DND-41 (cell line): ENCODE measurements at regions not wholly inside any gene's neighbourhood (a gene's known extent, or its start where the extent isn't known, plus 50 kb on each side); places are given as distances from the start of the nearest gene placed in this dataset.

Experiments
- ATAC-seq: fragments of 200-7000 bp; cut with Tn5 transposase; 3 replicates; pipeline ENCODE4 v1.9.1; 2021; ENCODE audit warnings: low read depth; ENCODE audit not compliant: insufficient read depth
- DNase-seq: peaks from one replicate; pipeline ENCODE4 v3.0.0-alpha.2; 2020
- H2AFZ ChIP-seq: 2 replicates; pipeline ENCODE4 v1.6.0; 2012; ENCODE audit warnings: low read depth, low read length
- H3K27ac ChIP-seq: 2 replicates; pipeline ENCODE4 v1.5.1; 2012; ENCODE audit warnings: low read length, inconsistent platforms
- H3K27me3 ChIP-seq: fragments of 200-600 bp; sonication (generic); 2 replicates; pipeline ENCODE4 v1.6.0; 2012; ENCODE audit warnings: low read length, mild to moderate bottlenecking, inconsistent platforms; ENCODE audit not compliant: insufficient read depth, poor library complexity
- H3K36me3 ChIP-seq: 2 replicates; pipeline ENCODE4 v1.5.1; 2012; ENCODE audit warnings: low read length, inconsistent platforms; ENCODE audit not compliant: insufficient read depth
- H3K4me1 ChIP-seq: 2 replicates; pipeline ENCODE4 v1.5.1; 2012; ENCODE audit warnings: mild to moderate bottlenecking, low read length; ENCODE audit not compliant: insufficient read depth
- H3K4me2 ChIP-seq: 2 replicates; pipeline ENCODE4 v1.6.0; 2012; ENCODE audit warnings: mild to moderate bottlenecking, moderate library complexity, low read length, inconsistent platforms; ENCODE audit not compliant: insufficient read depth
- H3K4me3 ChIP-seq, 2 experiments: fragments of 200-600 bp in 1 of 2; shearing (Covaris generic) in 1 of 2; 2 replicates each; pipeline ENCODE4 v1.5.1; 2012 to 2016; ENCODE audit warnings: inconsistent platforms in 2 of 2, low read length in 2 of 2, mild to moderate bottlenecking in 2 of 2, low read depth in 1 of 2, moderate library complexity in 1 of 2
- H3K79me2 ChIP-seq: 2 replicates; pipeline ENCODE4 v1.6.0; 2012; ENCODE audit warnings: low read length, inconsistent platforms; ENCODE audit not compliant: insufficient read depth
- H3K9ac ChIP-seq: 2 replicates; pipeline ENCODE4 v1.6.0; 2012; ENCODE audit warnings: low read depth, mild to moderate bottlenecking, inconsistent platforms, low read length, moderate library complexity
- H3K9me3 ChIP-seq: 2 replicates; pipeline ENCODE4 v1.5.1; 2012; ENCODE audit warnings: low read length, moderate library complexity, mild to moderate bottlenecking, inconsistent platforms; ENCODE audit not compliant: insufficient read depth, severe bottlenecking
- H4K20me1 ChIP-seq: 2 replicates; pipeline ENCODE4 v1.6.0; 2012; ENCODE audit warnings: low read length; ENCODE audit not compliant: insufficient read depth
- EZH2 ChIP-seq: IDR thresholded peaks from 3 replicates; pipeline ENCODE4 v1.6.1; 2012; ENCODE audit warnings: borderline replicate concordance, low read depth, mild to moderate bottlenecking, moderate library complexity, low read length, inconsistent platforms; ENCODE audit not compliant: severe bottlenecking
- TF ChIP-seq, protein P1 (sequence below): IDR thresholded peaks from 2 replicates; pipeline ENCODE4 v1.5.1; 2012; ENCODE audit warnings: borderline replicate concordance, low read length, moderate library complexity, mild to moderate bottlenecking; ENCODE audit not compliant: poor library complexity, severe bottlenecking; ENCODE audit errors: extremely low read depth

DNA sequence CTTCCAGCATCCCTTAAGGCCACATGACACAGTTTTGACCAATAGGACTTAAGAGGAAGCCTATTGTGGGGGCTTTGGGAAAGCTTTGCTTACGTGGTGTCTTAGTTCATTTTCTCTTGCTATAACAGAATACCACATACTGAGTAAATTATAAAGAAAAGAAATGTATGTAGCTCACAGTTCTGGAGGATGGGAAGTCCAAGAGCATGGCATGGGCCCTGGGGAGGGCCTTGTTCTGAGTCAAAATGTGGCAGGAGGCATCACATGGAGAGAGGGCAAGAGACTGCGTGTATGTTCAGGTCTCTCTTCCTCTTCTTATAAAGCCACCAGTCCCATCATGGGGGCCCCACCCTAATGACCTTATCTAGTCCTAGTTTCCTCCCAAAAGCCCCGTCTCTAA lies 68.6 kb upstream of the CPEB4 start:
- H3K4me3 ChIP-seq, result no peak overlapping the region
- H3K4me1 ChIP-seq, result no peaks in the 10 kb centered on the region
- no peaks in the 10 kb centered on the region for H4K20me1 ChIP-seq
- no peaks in the 10 kb centered on the region for H3K79me2 ChIP-seq
- no peaks in the 10 kb centered on the region for H3K36me3 ChIP-seq
- H3K9ac ChIP-seq, result no peak overlapping the region
- H3K9me3 ChIP-seq, result no peaks in the 10 kb centered on the region
- H3K27me3 ChIP-seq, result no peaks in the 10 kb centered on the region
- no peak overlapping the region for H3K4me2 ChIP-seq
- DNase-seq (no peak), ATAC-seq (no peak)
- H2AFZ ChIP-seq, result no peak overlapping the region
- no peak for TF ChIP-seq EZH2
- TF ChIP-seq, protein P1, sequence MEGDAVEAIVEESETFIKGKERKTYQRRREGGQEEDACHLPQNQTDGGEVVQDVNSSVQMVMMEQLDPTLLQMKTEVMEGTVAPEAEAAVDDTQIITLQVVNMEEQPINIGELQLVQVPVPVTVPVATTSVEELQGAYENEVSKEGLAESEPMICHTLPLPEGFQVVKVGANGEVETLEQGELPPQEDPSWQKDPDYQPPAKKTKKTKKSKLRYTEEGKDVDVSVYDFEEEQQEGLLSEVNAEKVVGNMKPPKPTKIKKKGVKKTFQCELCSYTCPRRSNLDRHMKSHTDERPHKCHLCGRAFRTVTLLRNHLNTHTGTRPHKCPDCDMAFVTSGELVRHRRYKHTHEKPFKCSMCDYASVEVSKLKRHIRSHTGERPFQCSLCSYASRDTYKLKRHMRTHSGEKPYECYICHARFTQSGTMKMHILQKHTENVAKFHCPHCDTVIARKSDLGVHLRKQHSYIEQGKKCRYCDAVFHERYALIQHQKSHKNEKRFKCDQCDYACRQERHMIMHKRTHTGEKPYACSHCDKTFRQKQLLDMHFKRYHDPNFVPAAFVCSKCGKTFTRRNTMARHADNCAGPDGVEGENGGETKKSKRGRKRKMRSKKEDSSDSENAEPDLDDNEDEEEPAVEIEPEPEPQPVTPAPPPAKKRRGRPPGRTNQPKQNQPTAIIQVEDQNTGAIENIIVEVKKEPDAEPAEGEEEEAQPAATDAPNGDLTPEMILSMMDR, result no peak
- no peak overlapping the region for H3K27ac ChIP-seq

- TF ChIP-seq EZH2, result no peak
- TF ChIP-seq, protein P1, result no peak
- Histone ChIP-seq H2AFZ (no peak overlapping the region), H3K36me3 (no peaks in the 10 kb centered on the region), H3K9me3 (no peaks in the 10 kb centered on the region), H3K27me3 (no peaks in the 10 kb centered on the region), H3K9ac (no peak overlapping the region), H4K20me1 (no peaks in the 10 kb centered on the region), H3K4me3 (no peak overlapping the region), H3K4me2 (no peak overlapping the region), H3K4me1 (no peaks in the 10 kb centered on the region), H3K79me2 (no peaks in the 10 kb centered on the region), H3K27ac (no peak overlapping the region)
- DNase-seq (no peak), ATAC-seq (no peak)
Observed at GRCh38 chr5:173823274-173823644, 64.9 kb upstream of the CPEB4 start.

DNA sequence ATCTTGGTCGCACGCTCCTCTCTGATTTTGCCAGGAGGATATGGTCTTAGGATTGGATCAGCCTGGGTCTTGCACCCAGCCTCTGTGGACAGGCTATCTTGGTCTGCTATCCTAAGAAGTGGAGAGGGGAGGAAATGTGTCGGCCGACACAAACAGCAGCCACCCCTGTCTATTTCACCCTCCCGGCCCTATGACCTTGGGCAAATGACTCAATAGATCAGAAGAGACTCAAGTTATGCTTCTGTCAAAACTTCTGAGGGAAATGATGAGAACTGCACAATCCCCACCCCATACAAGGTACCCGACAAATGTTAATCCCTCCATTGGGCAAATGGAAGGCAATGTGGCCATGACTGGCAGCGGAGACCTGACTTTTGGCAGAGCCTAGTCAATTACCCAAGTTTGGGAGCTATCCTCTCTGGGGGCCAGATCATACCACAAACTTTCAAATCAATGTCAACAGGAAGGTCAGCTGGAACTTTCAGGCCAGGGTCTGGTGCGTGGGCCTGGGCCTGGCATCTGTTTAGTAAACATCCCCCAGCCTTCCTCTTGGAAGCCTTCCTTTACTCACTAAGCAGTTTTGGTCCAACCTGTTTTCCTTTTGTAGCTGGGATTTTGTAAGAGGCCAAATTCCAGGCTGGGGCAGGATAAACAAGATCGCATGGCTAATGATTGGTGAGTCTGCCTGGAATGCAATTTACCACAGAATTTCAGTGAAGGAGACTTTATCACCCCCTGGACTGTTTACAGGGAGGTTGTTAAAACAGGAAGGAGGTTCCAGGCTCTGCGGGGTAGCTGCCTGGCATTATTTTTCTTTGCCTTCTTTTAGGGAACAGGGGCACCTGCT lies 64.2 kb upstream of the CPEB4 start:
- no peak overlapping the region for H3K9ac ChIP-seq
- H3K27me3 ChIP-seq, result no peaks in the 10 kb centered on the region
- no peak overlapping the region for H3K4me2 ChIP-seq
- H4K20me1 ChIP-seq, result no peaks in the 10 kb centered on the region
- DNase-seq, result no peak
- ATAC-seq, result no peak
- no peaks in the 10 kb centered on the region for H3K36me3 ChIP-seq
- no peaks in the 10 kb centered on the region for H3K79me2 ChIP-seq
- TF ChIP-seq, protein P1, result no peak
- TF ChIP-seq EZH2, result no peak
- H2AFZ ChIP-seq, result no peak overlapping the region
- no peak overlapping the region for H3K27ac ChIP-seq
- H3K4me3 ChIP-seq, result no peak overlapping the region
- H3K9me3 ChIP-seq, result no peaks in the 10 kb centered on the region
- no peaks in the 10 kb centered on the region for H3K4me1 ChIP-seq
